ENCODE measurements at regions not wholly inside any gene's neighbourhood (a gene's known extent, or its start where the extent isn't known, plus 50 kb on each side); places are given as distances from the start of the nearest gene placed in this dataset.

GRCh38 chr5:136811086-136811485, 445.7 kb upstream of the TRPC7 start:
- ChIA-PET CTCF (interaction anchor here (1.8 kb wide), 1 partner anchor 264 kb away, joined by 4 read pairs; no protein-coding TSS in a partner anchor), POLR2A (no interaction called here)
- TF ChIP-seq NFRKB (IDR thresholded peaks at IDR 0.05) (no peak), SP1 (IDR thresholded peaks at IDR 0.05) (no peak), ZNF384 (IDR thresholded peaks at IDR 0.05) (no peak), FOXK2 (IDR thresholded peaks at IDR 0.05) (no peak), LEF1 (IDR thresholded peaks at IDR 0.05; ENCODE audit: borderline replicate concordance) (no peak), L3MBTL2 (conservative IDR thresholded peaks at IDR 0.05) (no peak), TARDBP (IDR thresholded peaks at IDR 0.05) (no peak), HDGF (IDR thresholded peaks at IDR 0.05; ENCODE audit: borderline replicate concordance) (no peak)
- DNase-seq (ENCODE audit: extremely low spot score) = no peak

GRCh38 chr5:136810261-136810801, 445.0 kb upstream of the TRPC7 start:
- no peak for DNase-seq (ENCODE audit: extremely low spot score)
- no peak for TF ChIP-seq ARNT (IDR thresholded peaks at IDR 0.05)
- TF ChIP-seq HDGF (IDR thresholded peaks at IDR 0.05; ENCODE audit: borderline replicate concordance) = no peak
- no peak for TF ChIP-seq FOXK2 (IDR thresholded peaks at IDR 0.05)
- no peak for TF ChIP-seq L3MBTL2 (conservative IDR thresholded peaks at IDR 0.05)
- ChIA-PET CTCF (no interaction called here), POLR2A (no interaction called here)

GRCh38 chr5:136809382-136809781, 444.0 kb upstream of the TRPC7 start:
- CTCF ChIA-PET = no interaction called here
- POLR2A ChIA-PET = no interaction called here
- no peak for TF ChIP-seq NFRKB (IDR thresholded peaks at IDR 0.05)
- TF ChIP-seq LEF1 (IDR thresholded peaks at IDR 0.05; ENCODE audit: borderline replicate concordance) = no peak
- no peak for TF ChIP-seq TARDBP (IDR thresholded peaks at IDR 0.05)
- no peak for TF ChIP-seq SP1 (IDR thresholded peaks at IDR 0.05)
- TF ChIP-seq PKNOX1 (IDR thresholded peaks at IDR 0.05) = no peak
- TF ChIP-seq FOXM1 (IDR thresholded peaks at IDR 0.05; ENCODE audit: borderline replicate concordance) = no peak
- TF ChIP-seq BHLHE40 (IDR thresholded peaks at IDR 0.05; ENCODE audit: borderline replicate concordance) = no peak
- TF ChIP-seq HDGF (IDR thresholded peaks at IDR 0.05; ENCODE audit: borderline replicate concordance) = no peak
- TF ChIP-seq SUZ12 (IDR thresholded peaks at IDR 0.05) = no peak
- TF ChIP-seq FOXA1 (IDR thresholded peaks at IDR 0.05) = no peak
- TF ChIP-seq CTBP1 (IDR thresholded peaks at IDR 0.05; ENCODE audit: borderline replicate concordance) = no peak

DNA sequence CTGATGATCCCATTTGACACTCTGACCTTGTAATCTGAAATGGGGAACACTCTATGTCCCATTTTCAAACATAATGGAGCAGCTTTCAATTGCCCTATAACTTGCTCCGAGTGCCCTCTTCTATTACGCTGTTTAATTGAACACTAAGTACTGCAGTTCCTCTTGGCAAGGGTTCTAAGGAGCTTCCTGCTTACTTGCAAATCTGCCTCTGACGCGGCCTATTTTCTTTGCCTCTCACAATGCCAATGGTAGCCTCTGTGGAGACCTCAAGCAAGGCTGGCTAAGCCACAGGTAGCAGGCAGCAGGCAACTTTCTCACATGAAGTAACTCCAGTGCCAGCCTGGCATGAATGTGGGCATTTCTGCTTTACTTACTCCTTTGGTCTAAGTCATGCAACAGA, 443.4 kb upstream of the TRPC7 start:
- no peak for DNase-seq (ENCODE audit: extremely low spot score)
- TF ChIP-seq SUZ12 (IDR thresholded peaks at IDR 0.05) = no peak
- no peak for TF ChIP-seq CTBP1 (IDR thresholded peaks at IDR 0.05; ENCODE audit: borderline replicate concordance)
- no peak for TF ChIP-seq BHLHE40 (IDR thresholded peaks at IDR 0.05; ENCODE audit: borderline replicate concordance)
- no peak for TF ChIP-seq FOXK2 (IDR thresholded peaks at IDR 0.05)
- TF ChIP-seq PKNOX1 (IDR thresholded peaks at IDR 0.05) = no peak
- no peak for TF ChIP-seq HDGF (IDR thresholded peaks at IDR 0.05; ENCODE audit: borderline replicate concordance)
- TF ChIP-seq ZNF384 (IDR thresholded peaks at IDR 0.05) = no peak
- no peak for TF ChIP-seq LEF1 (IDR thresholded peaks at IDR 0.05; ENCODE audit: borderline replicate concordance)
- TF ChIP-seq ARNT (IDR thresholded peaks at IDR 0.05) = no peak
- no peak for TF ChIP-seq TARDBP (IDR thresholded peaks at IDR 0.05)
- TF ChIP-seq SP1 (IDR thresholded peaks at IDR 0.05) = no peak
- no peak for TF ChIP-seq L3MBTL2 (conservative IDR thresholded peaks at IDR 0.05)
- TF ChIP-seq FOXA1 (IDR thresholded peaks at IDR 0.05) = no peak
- TF ChIP-seq FOXM1 (IDR thresholded peaks at IDR 0.05; ENCODE audit: borderline replicate concordance) = no peak
- no peak for TF ChIP-seq NFRKB (IDR thresholded peaks at IDR 0.05)
- TF ChIP-seq ELF4 (IDR thresholded peaks at IDR 0.05) = no peak
- ChIA-PET CTCF (no interaction called here), POLR2A (no interaction called here)

More at GRCh38 chr5:136809382-136809781, 444.0 kb upstream of the TRPC7 start:
- DNase-seq (ENCODE audit: extremely low spot score) = no peak

- TF ChIP-seq ELF4 (IDR thresholded peaks at IDR 0.05) = no peak
- TF ChIP-seq L3MBTL2 (conservative IDR thresholded peaks at IDR 0.05) = no peak
- ChIA-PET POLR2A (no interaction called here), CTCF (no interaction called here)
- DNase-seq (ENCODE audit: extremely low spot score) = no peak
These were observed 440.1 kb upstream of the TRPC7 start for GRCh38 chr5:136805466-136805865.

GRCh38 chr5:136802383-136802782, 437.0 kb upstream of the TRPC7 start:
- ChIA-PET CTCF (interaction anchor here (0.8 kb wide), 1 partner anchor 518 kb away, joined by 3 read pairs; no protein-coding TSS in a partner anchor), POLR2A (no interaction called here)
- TF ChIP-seq FOXA1 (IDR thresholded peaks at IDR 0.05) = no peak
- TF ChIP-seq SP1 (IDR thresholded peaks at IDR 0.05) = no peak
- TF ChIP-seq ZNF384 (IDR thresholded peaks at IDR 0.05) = no peak
- TF ChIP-seq PKNOX1 (IDR thresholded peaks at IDR 0.05) = no peak
- TF ChIP-seq ELF4 (IDR thresholded peaks at IDR 0.05) = no peak
- no peak for TF ChIP-seq ARNT (IDR thresholded peaks at IDR 0.05)
- DNase-seq (ENCODE audit: extremely low spot score) = no peak

DNA sequence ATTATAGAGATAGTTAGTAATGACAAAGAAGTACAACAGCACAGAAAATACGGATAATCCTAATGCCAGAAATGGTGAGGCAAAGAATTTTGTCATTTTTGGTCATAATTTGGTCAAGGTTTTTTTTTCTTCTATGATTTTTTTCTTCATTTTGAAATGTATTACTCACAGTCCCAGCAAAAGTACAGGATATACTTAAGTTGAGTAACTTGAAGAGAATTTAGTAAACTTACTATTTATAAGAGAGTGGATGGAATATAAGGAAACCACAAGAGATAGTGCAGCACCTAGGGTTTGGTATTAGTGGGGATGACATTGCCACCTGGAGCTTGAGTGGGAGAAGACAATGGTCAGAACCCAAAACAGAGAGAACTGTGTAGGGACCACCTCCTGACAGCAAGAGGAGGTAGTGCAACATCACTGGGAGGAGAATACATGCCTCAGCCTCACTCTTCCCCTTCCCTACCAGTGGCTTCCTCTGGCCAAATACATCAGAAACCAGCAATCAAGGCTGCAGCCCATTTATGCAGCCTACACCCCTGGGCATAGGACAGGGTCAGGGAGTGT, 434.5 kb upstream of the TRPC7 start:
- ChIA-PET POLR2A (no interaction called here), CTCF (no interaction called here)
- TF ChIP-seq FOXA1 (IDR thresholded peaks at IDR 0.05) = no peak
- TF ChIP-seq NFRKB (IDR thresholded peaks at IDR 0.05) = no peak
- TF ChIP-seq FOXM1 (IDR thresholded peaks at IDR 0.05; ENCODE audit: borderline replicate concordance) = no peak
- DNase-seq (ENCODE audit: extremely low spot score) = no peak
